GM10248 (cell line): ENCODE measurements at regions not wholly inside any gene's neighbourhood (a gene's known extent, or its start where the extent isn't known, plus 50 kb on each side); places are given as distances from the start of the nearest gene placed in this dataset.

ENCODE experiments used
- CTCF ChIA-PET: fragments of 300-600 bp; sonication (Branson Sonifier 250); formaldehyde crosslinking; extraction: SDS; loops from one replicate; lab custom pipeline; 2021; ENCODE audit warnings: antibody characterized with exemption; lab: Yijun Ruan, JAX
- POLR2A ChIA-PET: fragments of 350-650 bp; sonication (Branson Sonifier 250); formaldehyde crosslinking; extraction: SDS; loops from one replicate; lab custom pipeline; 2020; ENCODE audit warnings: antibody characterized with exemption; lab: Yijun Ruan, JAX
- DNase-seq: peaks from one replicate; pipeline ENCODE4 v3.0.0; 2012; ENCODE audit errors: extremely low spot score
- CTCF ChIP-seq: IDR thresholded peaks from 2 replicates; pipeline ENCODE4 v1.5.1; 2012; ENCODE audit warnings: mild to moderate bottlenecking, low read depth; ENCODE audit errors: extremely low read depth, missing control alignments, control extremely low read depth

- DNase-seq, result no peak
- TF ChIP-seq CTCF, result no peak
- POLR2A ChIA-PET, result no interaction called here
- CTCF ChIA-PET, result interaction anchor here (1.3 to 1.5 kb wide), 2 partner anchors 13 to 16 kb away, joined by 3 to 4 read pairs; no protein-coding TSS in a partner anchor
Measured at GRCh38 chr21:32062591-32063227, 189.9 kb downstream of the HUNK start.

GRCh38 chr21:32061729-32062128 lies 188.9 kb downstream of the HUNK start:
- TF ChIP-seq CTCF, result no peak
- CTCF ChIA-PET, result no interaction called here
- POLR2A ChIA-PET, result no interaction called here
- no peak for DNase-seq

DNA sequence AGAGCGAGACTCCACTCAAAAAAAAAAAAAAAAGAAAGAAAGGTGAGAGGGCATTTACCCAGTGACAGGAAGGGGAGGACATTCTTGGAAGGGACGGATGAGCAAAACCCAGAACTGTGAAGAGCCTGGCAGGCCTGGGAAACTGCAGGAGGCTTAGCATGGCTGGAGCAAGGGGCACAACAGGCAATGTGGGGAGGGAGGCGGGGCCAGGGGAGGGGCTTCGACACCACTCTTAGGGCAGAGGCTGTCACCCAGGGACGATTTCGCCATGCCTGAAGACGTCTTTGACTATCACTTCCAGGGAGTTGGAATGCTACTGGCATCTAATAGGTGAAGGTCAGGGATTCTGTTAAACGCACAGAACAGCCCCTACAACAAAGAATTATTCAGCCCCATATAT lies 184.0 kb downstream of the HUNK start:
- ChIA-PET CTCF (no interaction called here), POLR2A (no interaction called here)
- no peak for DNase-seq
- no peak for TF ChIP-seq CTCF

DNA sequence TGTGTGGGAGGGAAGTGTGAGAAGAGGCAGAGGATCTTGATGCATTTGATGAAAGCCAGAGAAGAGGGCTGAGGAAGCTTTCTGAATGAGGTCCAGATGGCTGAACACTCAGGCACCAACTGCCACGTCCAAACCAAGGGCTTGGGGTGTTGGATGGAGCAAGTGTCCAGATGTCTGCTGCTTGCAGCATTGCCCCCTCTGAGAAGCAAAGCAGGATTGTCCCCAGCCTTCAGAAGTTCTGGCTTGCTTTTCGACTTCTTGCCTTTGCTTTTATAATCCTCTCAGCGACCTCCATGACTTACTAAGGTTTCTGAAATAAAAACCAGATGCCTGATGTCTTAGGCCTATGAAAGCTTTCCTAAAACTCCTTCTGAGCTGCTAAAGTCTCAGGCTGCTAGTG lies 182.5 kb downstream of the HUNK start:
- CTCF ChIA-PET, result interaction anchor here (0.7 kb wide), 1 partner anchor 11 kb away, joined by 3 read pairs; no protein-coding TSS in a partner anchor
- POLR2A ChIA-PET, result no interaction called here
- TF ChIP-seq CTCF, result no peak
- no peak for DNase-seq
